ENCODE measurements at regions not wholly inside any gene's neighbourhood (a gene's known extent, or its start where the extent isn't known, plus 50 kb on each side); places are given as distances from the start of the nearest gene placed in this dataset.

DNA sequence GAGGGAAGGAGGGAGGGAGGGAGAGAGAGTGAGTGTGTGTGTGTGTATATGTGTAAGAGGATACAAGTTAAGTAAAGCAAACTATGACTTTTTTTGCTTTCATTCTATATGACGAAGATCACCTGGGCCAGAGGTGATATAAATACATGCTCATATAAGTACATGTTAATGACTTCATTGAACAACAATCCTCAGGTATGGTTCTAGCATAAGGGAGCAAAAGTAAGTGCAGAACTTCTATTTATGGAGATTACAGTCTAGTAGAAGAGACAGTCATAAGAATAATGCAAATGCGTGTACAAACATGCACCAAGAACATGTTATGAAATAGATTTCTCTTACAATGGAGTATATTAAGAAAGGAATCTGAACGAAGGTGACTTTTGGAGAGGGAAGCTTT, 1804.0 kb downstream of the MAT2B start:
- Mint-ChIP-seq H3K9me3 (ENCODE audit: low read depth) (no peaks in the 10 kb centered on the region), H3K4me3 (ENCODE audit: low read depth) (no peak overlapping the region), H3K36me3 (ENCODE audit: insufficient read depth) (no peaks in the 10 kb centered on the region), H3K4me1 (ENCODE audit: low read depth) (no peaks in the 10 kb centered on the region), H3K27me3 (no peaks in the 10 kb centered on the region), H3K27ac (no peak overlapping the region)
- TF ChIP-seq, protein P1, sequence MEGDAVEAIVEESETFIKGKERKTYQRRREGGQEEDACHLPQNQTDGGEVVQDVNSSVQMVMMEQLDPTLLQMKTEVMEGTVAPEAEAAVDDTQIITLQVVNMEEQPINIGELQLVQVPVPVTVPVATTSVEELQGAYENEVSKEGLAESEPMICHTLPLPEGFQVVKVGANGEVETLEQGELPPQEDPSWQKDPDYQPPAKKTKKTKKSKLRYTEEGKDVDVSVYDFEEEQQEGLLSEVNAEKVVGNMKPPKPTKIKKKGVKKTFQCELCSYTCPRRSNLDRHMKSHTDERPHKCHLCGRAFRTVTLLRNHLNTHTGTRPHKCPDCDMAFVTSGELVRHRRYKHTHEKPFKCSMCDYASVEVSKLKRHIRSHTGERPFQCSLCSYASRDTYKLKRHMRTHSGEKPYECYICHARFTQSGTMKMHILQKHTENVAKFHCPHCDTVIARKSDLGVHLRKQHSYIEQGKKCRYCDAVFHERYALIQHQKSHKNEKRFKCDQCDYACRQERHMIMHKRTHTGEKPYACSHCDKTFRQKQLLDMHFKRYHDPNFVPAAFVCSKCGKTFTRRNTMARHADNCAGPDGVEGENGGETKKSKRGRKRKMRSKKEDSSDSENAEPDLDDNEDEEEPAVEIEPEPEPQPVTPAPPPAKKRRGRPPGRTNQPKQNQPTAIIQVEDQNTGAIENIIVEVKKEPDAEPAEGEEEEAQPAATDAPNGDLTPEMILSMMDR (IDR thresholded peaks at IDR 0.05; ENCODE audit: unreplicated experiment), result no peak
- no peak for DNase-seq (ENCODE audit: low spot score, unreplicated experiment)

DNA sequence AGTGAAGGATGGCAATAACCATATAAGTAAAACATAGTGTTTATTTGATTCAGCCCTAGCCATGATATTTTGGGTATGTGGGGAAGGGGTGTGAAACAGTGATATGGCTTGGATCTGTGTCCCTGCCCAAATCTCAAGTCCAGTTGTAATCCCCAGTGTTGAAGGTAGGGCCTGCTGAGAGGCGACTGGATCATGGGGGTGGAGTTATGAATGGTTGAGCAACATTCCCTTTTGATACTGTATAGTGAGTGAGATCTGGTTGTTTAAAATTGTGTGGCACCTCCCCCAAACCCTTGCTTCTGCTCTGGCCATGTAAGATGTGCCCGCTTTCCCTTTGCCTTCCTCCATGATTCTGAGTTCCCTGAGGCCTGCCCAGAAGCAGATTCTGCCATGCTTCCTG, 1804.6 kb downstream of the MAT2B start:
- H3K36me3 Mint-ChIP-seq (ENCODE audit: insufficient read depth), result no peaks in the 10 kb centered on the region
- H3K9me3 Mint-ChIP-seq (ENCODE audit: low read depth), result no peaks in the 10 kb centered on the region
- DNase-seq (ENCODE audit: low spot score, unreplicated experiment), result no peak
- no peaks in the 10 kb centered on the region for H3K4me1 Mint-ChIP-seq (ENCODE audit: low read depth)
- TF ChIP-seq, protein P1 (IDR thresholded peaks at IDR 0.05; ENCODE audit: unreplicated experiment), result no peak
- H3K27ac Mint-ChIP-seq, result no peak overlapping the region
- H3K27me3 Mint-ChIP-seq, result no peaks in the 10 kb centered on the region
- no peak overlapping the region for H3K4me3 Mint-ChIP-seq (ENCODE audit: low read depth)

DNA sequence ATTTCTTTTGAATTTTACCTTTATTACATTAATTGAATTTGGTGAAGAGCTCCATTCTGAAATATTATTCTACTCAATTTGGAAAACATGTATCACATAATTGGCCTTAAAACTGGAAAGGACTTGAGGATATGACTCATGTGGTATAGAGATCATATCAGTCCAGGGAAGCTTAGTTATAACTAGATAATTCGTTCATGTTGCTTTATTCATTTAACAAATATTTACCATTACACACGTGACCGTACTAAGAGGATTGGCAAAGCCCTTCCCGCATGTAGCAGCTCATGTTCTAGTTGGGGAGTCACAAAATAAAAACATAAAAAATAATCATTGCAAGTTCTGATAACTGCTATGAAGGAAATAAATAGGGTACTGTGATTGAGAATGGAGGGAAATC, 1816.5 kb downstream of the MAT2B start:
- no peak for DNase-seq (ENCODE audit: low spot score, unreplicated experiment)
- Mint-ChIP-seq H3K4me1 (ENCODE audit: low read depth) (no peaks in the 10 kb centered on the region), H3K9me3 (ENCODE audit: low read depth) (peaks cover 17% of the 10 kb centered on the region), H3K27me3 (no peaks in the 10 kb centered on the region), H3K4me3 (ENCODE audit: low read depth) (no peak overlapping the region), H3K27ac (no peak overlapping the region), H3K36me3 (ENCODE audit: insufficient read depth) (no peaks in the 10 kb centered on the region)
- TF ChIP-seq, protein P1 (IDR thresholded peaks at IDR 0.05; ENCODE audit: unreplicated experiment), result no peak

DNA sequence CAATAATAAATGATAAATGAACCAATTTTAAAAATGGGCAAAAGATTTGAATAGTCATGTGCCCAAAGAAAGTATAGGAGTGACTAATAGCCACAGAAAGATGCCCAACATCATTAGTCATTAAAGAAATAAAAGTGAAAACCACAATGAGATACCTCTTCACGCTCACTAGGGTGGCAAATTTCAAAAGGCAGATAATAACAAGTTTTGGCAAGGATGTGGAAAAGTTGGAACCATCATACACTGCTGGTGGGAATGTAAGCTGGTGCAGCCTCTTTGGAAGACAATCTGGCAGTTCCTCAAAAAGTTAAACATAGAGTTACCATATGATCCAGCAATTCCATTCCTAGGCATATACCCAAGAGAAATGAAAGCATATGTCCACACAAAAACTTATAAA, 1819.8 kb downstream of the MAT2B start:
- no peaks in the 10 kb centered on the region for H3K27me3 Mint-ChIP-seq
- DNase-seq (ENCODE audit: low spot score, unreplicated experiment), result no peak
- no peaks in the 10 kb centered on the region for H3K9me3 Mint-ChIP-seq (ENCODE audit: low read depth)
- no peak overlapping the region for H3K27ac Mint-ChIP-seq
- TF ChIP-seq, protein P1 (IDR thresholded peaks at IDR 0.05; ENCODE audit: unreplicated experiment), result no peak
- H3K36me3 Mint-ChIP-seq (ENCODE audit: insufficient read depth), result no peaks in the 10 kb centered on the region
- H3K4me1 Mint-ChIP-seq (ENCODE audit: low read depth), result no peaks in the 10 kb centered on the region
- no peak overlapping the region for H3K4me3 Mint-ChIP-seq (ENCODE audit: low read depth)

DNA sequence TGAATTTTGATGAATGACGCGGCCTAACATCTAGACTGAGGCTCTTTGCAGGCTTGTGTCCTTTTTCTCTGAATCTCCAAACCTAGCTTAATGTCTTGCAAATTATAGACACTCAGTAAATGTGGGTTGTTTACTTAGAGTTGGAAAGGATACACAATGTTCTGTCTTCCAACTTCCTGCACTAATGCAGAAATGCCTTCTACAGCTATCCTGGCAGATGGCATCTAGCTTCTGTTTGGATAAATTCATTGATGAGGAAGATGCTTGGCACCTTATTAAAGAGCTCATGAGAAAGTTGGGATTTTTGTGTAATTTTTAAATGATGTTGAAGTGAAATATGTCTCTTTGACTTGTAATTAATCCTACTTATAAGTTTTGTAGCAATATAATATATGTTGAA, 1822.2 kb downstream of the MAT2B start:
- Mint-ChIP-seq H3K4me1 (ENCODE audit: low read depth) (no peaks in the 10 kb centered on the region), H3K4me3 (ENCODE audit: low read depth) (no peak overlapping the region), H3K9me3 (ENCODE audit: low read depth) (no peaks in the 10 kb centered on the region), H3K27me3 (no peaks in the 10 kb centered on the region), H3K27ac (no peak overlapping the region), H3K36me3 (ENCODE audit: insufficient read depth) (no peaks in the 10 kb centered on the region)
- no peak for DNase-seq (ENCODE audit: low spot score, unreplicated experiment)
- TF ChIP-seq, protein P1 (IDR thresholded peaks at IDR 0.05; ENCODE audit: unreplicated experiment), result no peak
